ENCODE measurements at regions not wholly inside any gene's neighbourhood (a gene's known extent, or its start where the extent isn't known, plus 50 kb on each side); places are given as distances from the start of the nearest gene placed in this dataset.

- TF ChIP-seq, protein P1, sequence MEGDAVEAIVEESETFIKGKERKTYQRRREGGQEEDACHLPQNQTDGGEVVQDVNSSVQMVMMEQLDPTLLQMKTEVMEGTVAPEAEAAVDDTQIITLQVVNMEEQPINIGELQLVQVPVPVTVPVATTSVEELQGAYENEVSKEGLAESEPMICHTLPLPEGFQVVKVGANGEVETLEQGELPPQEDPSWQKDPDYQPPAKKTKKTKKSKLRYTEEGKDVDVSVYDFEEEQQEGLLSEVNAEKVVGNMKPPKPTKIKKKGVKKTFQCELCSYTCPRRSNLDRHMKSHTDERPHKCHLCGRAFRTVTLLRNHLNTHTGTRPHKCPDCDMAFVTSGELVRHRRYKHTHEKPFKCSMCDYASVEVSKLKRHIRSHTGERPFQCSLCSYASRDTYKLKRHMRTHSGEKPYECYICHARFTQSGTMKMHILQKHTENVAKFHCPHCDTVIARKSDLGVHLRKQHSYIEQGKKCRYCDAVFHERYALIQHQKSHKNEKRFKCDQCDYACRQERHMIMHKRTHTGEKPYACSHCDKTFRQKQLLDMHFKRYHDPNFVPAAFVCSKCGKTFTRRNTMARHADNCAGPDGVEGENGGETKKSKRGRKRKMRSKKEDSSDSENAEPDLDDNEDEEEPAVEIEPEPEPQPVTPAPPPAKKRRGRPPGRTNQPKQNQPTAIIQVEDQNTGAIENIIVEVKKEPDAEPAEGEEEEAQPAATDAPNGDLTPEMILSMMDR (IDR thresholded peaks at IDR 0.05), result no peak
- no peak for TF ChIP-seq POLR2A (IDR thresholded peaks at IDR 0.05)
- H3K36me3 ChIP-seq, result no peaks in the 10 kb centered on the region
- H3K27ac ChIP-seq, result no peak overlapping the region
- no peak for DNase-seq
- no peaks in the 10 kb centered on the region for H3K27me3 ChIP-seq
- no peaks in the 10 kb centered on the region for H3K4me1 ChIP-seq
- 84 to 85% methylated on average over 2 of the region's 2 CpGs for WGBS, 2 donors
- no peak overlapping the region for H3K4me3 ChIP-seq (replicated peaks in 1 of 3)
- intact Hi-C loops (cut with DNase I), result no loop called here
- H3K9me3 ChIP-seq, result no peaks in the 10 kb centered on the region
Measured at GRCh38 chr2:208586516-208586915, 179.9 kb downstream of the PTH2R start.

DNA sequence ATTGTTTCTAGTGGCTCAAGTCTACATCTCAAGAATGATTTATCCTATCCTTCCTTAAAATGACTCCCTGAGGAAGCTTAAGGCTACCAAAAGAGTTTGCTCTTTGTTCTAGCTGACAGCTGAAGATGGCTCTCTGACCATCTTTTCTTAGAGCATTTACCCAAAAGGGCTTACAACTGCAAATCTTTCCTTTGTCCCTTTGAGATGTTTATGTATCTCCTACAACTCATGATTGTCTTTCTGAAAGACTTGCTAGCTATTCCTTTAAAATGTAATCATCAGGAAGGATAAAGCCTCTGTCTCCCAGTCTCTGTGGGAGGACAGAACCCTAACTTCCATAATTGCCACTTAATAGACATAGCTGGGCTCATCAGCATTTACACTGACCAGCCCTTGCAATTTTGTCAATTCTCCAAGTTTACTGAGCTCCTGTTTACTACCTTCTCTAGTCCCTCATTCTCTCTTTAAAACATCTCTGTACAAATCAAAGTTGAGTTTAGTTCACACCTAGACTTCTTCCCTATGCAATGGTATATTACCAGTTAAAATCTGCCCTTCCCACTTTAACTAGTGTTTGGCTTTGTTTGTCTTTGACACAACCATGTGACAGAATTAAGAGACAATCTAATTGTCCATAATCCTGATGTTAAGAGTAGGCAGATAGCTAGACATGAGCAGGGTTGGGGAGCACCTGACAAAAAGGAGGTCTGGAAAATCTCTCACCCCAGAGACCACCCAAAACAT, 188.2 kb downstream of the PTH2R start:
- H3K4me1 ChIP-seq, result no peaks in the 10 kb centered on the region
- H3K36me3 ChIP-seq, result no peaks in the 10 kb centered on the region
- H3K27me3 ChIP-seq, result no peaks in the 10 kb centered on the region
- intact Hi-C loops (cut with DNase I), result no loop called here
- H3K27ac ChIP-seq, result no peak overlapping the region
- DNase-seq, result no peak
- TF ChIP-seq POLR2A (IDR thresholded peaks at IDR 0.05), result no peak
- TF ChIP-seq, protein P1 (IDR thresholded peaks at IDR 0.05), result no peak
- no peaks in the 10 kb centered on the region for H3K9me3 ChIP-seq
- no peak overlapping the region for H3K4me3 ChIP-seq (replicated peaks in 1 of 3)

GRCh38 chr2:208595386-208596275, 189.0 kb downstream of the PTH2R start:
- H3K27ac ChIP-seq, result no peak overlapping the region
- no peaks in the 10 kb centered on the region for H3K36me3 ChIP-seq
- 81% methylated on average over 3 of the region's 3 CpGs for WGBS, 2 donors
- no peaks in the 10 kb centered on the region for H3K4me1 ChIP-seq
- H3K27me3 ChIP-seq, result no peaks in the 10 kb centered on the region
- DNase-seq, result no peak
- H3K4me3 ChIP-seq (replicated peaks in 1 of 3), result no peak overlapping the region
- no peaks in the 10 kb centered on the region for H3K9me3 ChIP-seq
- intact Hi-C loops (cut with DNase I), result no loop called here
- TF ChIP-seq, protein P1 (IDR thresholded peaks at IDR 0.05), result no peak
- TF ChIP-seq POLR2A (IDR thresholded peaks at IDR 0.05), result no peak

GRCh38 chr2:208607694-208608093, 201.1 kb downstream of the PTH2R start:
- Histone ChIP-seq H3K4me3 (replicated peaks in 1 of 3) (no peak overlapping the region), H3K4me1 (no peaks in the 10 kb centered on the region), H3K36me3 (no peaks in the 10 kb centered on the region), H3K9me3 (no peaks in the 10 kb centered on the region), H3K27ac (no peak overlapping the region), H3K27me3 (no peaks in the 10 kb centered on the region)
- intact Hi-C loops (cut with DNase I), result no loop called here
- WGBS, 2 donors, result 74 to 81% methylated on average over 4 of the region's 4 CpGs
- DNase-seq, result no peak
- TF ChIP-seq POLR2A (IDR thresholded peaks at IDR 0.05), result no peak
- TF ChIP-seq, protein P1 (IDR thresholded peaks at IDR 0.05), result no peak
